ENCODE measurements at regions not wholly inside any gene's neighbourhood (a gene's known extent, or its start where the extent isn't known, plus 50 kb on each side); places are given as distances from the start of the nearest gene placed in this dataset.

DNA sequence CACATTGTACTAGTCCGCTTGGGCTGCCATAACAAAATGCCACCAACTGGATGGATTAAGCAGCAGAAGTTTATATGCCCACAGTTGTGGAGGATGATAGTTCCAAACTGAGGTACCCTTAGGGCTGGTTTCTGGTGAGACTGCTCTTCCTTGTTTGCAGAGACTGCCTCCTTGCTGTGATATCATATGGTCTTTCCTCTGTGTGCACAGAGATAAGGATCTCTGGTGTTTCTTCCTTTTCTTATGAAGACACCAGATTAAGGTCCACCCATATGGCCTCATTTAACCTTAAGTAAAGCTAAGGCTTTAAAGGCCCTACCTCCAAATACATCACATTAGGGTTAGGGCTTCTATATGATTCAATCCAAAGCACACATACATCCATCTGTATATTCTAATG lies 738.2 kb upstream of the GCFC2 start:
- ATAC-seq = no peak

DNA sequence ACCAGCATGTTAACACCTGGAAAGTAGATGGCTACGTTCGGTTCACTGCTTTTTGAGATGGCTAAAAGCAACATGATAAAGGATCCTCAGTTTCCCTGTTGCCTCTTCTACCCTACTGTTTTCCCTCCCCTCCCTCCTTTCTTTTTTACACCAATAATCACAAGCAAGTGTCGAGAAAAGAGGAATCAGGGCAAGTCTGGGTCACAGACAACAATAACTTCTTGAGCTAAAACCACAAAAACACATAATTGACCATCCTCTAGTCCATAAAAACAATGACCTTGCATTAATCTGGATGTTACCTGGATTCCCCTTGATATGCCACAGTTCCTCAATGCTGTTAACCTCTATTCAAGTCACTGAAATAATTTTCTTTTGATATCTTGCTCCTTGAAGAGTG lies 736.6 kb upstream of the GCFC2 start:
- ATAC-seq = no peak

DNA sequence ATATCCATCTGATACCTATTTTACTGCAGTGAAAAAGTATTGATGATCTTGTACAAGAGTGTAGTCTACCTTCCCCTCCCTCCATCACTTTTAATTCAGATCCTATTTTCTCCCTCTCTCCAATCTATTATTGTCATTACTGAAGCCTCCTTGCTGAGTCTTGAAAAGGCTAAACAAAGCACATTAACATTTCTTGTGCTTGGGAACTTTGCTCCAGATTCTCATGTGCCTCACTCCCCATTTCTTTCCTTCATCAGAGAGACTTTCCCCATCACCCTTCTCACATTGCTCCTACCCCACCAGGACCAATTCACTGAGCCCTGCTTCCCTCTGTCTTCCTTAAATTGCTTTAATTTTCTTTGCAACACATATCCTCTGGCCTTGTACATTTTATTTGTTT lies 736.2 kb upstream of the GCFC2 start:
- ATAC-seq = no peak

DNA sequence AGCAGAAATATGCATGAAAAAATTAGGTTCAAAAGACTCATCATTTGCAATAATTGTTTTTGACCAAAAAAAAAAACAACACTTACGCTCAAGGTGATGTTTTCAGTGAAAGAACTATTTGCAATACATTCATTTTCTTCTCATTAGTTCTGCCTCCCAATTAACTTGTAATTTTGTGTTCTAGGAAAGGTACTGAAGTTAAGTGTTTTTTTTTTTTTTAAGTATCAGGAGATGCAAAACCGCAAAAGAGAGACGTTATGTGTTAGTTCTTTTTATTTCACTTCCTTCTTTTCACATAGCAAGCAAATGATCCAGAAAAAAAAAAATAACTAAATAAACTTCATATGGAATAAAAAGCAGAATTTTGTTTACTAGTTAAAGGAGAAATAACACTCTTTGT lies 735.2 kb upstream of the GCFC2 start:
- no peak for ATAC-seq

- ATAC-seq = no peak
Observed at GRCh38 chr2:76444732-76445131, 734.0 kb upstream of the GCFC2 start.

DNA sequence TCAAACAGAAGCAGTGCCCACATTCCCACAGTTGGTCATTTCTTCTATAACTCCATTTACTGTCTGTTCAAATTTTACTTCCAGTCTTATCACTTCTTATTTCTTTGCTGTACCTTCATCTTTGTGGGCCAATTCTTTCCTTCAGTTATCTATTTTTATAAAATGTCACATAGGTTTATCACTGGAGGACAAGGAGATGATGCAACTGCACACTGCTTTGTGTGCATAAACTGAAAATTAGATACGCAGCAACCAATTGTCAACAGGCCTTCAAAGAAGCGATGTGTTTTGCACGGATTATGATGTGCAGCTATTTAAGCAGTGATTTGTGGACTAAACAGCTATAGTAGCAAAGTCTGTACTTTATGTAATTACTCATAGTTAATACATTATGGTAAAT lies 726.8 kb upstream of the GCFC2 start:
- no peak for ATAC-seq

DNA sequence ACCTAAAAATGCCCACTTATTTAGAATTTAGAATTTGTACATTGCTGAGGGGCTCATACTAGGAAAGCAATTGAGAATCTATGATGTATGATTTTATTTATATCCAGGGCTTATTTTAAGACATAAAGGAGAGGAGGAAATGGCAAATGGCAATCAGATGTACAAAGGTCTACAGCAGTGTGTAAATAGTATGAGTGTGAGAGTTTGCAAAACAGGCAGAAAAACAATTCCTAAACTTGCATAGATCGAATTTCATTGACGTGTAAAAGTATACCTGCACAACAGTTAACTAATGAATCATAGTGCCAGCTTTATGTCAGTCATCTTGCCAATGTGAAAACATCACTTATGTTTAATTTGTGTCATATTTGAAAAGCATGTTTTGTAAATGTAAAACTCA lies 718.7 kb upstream of the GCFC2 start:
- ATAC-seq = no peak

DNA sequence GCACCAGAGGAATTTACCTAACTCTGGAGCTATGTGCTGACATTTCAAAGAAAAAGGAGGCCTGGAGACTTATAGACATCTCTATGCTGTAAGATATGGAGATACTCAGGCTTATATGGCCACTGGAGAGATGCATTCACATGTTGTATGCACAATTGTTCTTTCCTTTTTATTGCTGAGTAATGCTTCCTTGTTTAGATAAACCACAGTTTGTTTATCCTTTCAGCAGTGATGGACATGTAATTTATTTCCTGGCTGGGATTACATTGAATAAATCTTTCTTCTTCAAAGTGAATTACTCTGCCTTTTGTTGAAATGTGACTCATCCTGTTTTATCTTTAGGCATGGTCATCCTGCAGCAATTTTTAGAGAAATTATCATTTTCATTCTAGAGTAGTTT lies 716.7 kb upstream of the GCFC2 start:
- no peak for ATAC-seq

- no peak for ATAC-seq
Observed at GRCh38 chr2:76415821-76416220, 705.1 kb upstream of the GCFC2 start.

GRCh38 chr2:76413436-76413835 lies 702.7 kb upstream of the GCFC2 start:
- ATAC-seq = no peak

GRCh38 chr2:76406134-76406855 lies 695.6 kb upstream of the GCFC2 start:
- no peak for ATAC-seq

- no peak for ATAC-seq
Observed at GRCh38 chr2:76393356-76393755, 682.6 kb upstream of the GCFC2 start.

DNA sequence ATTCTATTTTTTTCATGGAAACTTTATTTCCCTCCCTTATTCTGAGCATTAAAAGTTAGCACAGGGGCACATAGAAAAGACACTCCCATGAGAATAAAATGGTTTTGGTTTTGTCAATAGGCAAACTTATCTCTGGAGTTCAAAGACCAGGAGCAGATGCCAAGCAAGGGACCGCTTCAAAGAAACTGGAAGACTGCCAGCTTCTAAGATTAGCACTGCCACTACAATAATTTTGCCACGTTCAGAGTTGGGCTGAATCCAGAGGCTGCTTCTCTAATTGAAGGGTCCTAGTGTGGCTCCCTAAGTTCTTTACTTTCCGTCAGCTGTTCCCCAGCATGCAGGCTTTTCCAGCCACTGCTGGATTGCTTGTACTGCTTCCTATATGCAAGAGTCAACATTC lies 681.0 kb upstream of the GCFC2 start:
- no peak for ATAC-seq

DNA sequence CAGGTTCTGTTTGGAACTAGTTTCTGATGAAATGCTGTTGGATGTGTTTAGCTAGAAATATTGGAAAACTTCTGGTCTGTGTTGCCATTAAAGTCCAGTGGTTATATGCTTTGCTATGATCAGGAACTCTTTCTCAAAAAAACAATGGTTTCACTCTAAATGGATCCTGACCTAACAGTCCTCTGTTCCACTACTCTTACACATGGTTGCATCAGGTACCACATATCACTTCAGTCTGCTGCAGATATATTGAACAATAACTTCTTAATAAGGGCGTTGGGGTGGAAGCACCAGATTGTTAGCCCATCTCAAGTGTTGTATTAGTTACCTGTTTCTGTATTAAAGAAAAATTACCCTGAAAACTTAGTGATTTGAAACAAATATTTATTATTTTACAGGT lies 676.6 kb upstream of the GCFC2 start:
- ATAC-seq = no peak

GRCh38 chr2:76385943-76386342 lies 675.2 kb upstream of the GCFC2 start:
- no peak for ATAC-seq

DNA sequence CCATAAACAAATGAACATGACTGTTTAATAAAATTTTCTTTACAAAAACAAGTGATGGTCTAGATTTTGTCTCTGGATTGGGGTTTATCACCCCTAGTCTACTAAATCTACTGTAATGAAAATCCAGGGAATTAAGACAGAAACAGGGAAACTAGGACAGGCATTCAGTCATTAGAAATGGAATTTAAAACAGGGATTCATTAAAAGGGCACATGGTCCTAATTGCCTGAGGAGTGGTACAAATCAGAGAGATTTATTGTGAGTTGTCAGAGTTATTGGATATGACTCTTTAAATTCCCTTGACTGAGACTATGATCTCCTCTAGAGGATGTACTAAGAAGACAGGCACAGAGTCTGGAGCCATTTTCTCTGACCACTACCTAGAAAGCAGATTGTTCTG lies 670.9 kb upstream of the GCFC2 start:
- no peak for ATAC-seq

DNA sequence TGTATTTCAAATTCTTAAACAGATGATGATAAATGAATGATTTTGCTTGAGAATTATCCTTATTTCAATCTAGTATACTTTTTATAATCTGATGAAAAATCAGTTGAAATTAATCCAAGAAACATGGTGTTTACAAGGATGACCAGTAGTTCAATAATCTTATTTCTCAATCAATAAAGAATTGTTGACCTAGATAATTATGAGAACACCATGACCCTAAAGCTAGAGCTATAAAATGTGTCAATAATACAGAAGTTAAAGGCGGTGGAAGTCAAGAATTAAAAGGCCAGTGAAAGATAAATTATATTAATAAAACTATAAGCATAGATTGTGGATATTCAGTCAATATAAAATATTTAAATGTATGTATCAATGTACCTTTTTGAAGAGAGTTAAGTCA lies 667.4 kb upstream of the GCFC2 start:
- no peak for ATAC-seq

GRCh38 chr2:76341439-76341838 lies 630.7 kb upstream of the GCFC2 start:
- no peak for ATAC-seq

GRCh38 chr2:76332871-76333270 lies 622.2 kb upstream of the GCFC2 start:
- no peak for ATAC-seq

- no peak for ATAC-seq
Observed at GRCh38 chr2:76330865-76331264, 620.1 kb upstream of the GCFC2 start.

- ATAC-seq = no peak
Observed at GRCh38 chr2:76326636-76327035, 615.9 kb upstream of the GCFC2 start.

GRCh38 chr2:76323381-76323780 lies 612.7 kb upstream of the GCFC2 start:
- ATAC-seq = no peak

- no peak for ATAC-seq
Observed at GRCh38 chr2:76320716-76321115, 610.0 kb upstream of the GCFC2 start.

- ATAC-seq = no peak
Observed at GRCh38 chr2:76318848-76319360, 608.2 kb upstream of the GCFC2 start.

DNA sequence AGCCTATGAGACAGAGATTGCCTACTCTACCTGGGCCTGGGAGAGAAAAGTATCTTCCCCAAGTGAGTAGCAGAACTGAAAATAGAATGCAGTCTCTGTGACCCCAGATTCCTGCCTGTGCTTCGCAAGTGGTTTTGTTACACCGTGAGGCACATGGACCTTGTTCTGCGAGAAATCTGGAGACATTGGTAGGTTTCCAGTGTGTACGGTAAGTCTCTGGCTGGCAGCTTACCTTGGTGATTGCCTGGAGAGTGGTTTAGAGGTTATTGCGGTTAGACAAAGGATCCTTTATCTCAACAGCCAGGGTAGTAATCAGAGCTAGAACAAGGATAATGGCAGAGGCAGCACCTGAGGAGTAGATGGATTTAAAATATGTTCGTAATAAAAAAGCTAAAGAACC lies 606.0 kb upstream of the GCFC2 start:
- no peak for ATAC-seq

All from esophagus mucosa (tissue), 1 donor.